ENCODE measurements at regions not wholly inside any gene's neighbourhood (a gene's known extent, or its start where the extent isn't known, plus 50 kb on each side); places are given as distances from the start of the nearest gene placed in this dataset.
A peak's percentile ranks its signal among the peaks of the same experiment; 100 is the strongest.

GRCh38 chr2:221716426-221717303, 144.6 kb upstream of the EPHA4 start (continued):
- TF ChIP-seq ZNF462 (CRISPR knock-in tag; IDR thresholded peaks at IDR 0.05) (no peak), POLR2AphosphoS5 (IDR thresholded peaks at IDR 0.05; ENCODE audit: low read depth) (no peak), EZH2phosphoT487 (IDR thresholded peaks at IDR 0.05; ENCODE audit: unreplicated experiment) (no peak)

GRCh38 chr2:221715523-221716247, 143.6 kb upstream of the EPHA4 start:
- H4K20me1 ChIP-seq (replicated peaks; ENCODE audit: insufficient read depth): no peaks in the 10 kb centered on the region
- DNase-seq (ENCODE audit: low spot score) (peak; percentile 32), ATAC-seq (peak; percentile 71)
- peak overlapping the region; percentile 42 for H3K4me2 ChIP-seq
- 0 out of 2 replicates have a peak overlapping the region, but pooled peaks have one; percentile 20 for H3K27ac Mint-ChIP-seq
- H3K79me2 ChIP-seq (replicated peaks; ENCODE audit: insufficient read depth): no peaks in the 10 kb centered on the region
- no peaks in the 10 kb centered on the region for H3F3A ChIP-seq (replicated peaks; ENCODE audit: low read depth)
- H3K36me3 ChIP-seq (ENCODE audit: insufficient read depth): no peaks in the 10 kb centered on the region
- H2AFZ ChIP-seq: no peak overlapping the region
- peaks cover 29% of the 10 kb centered on the region for H3K4me1 ChIP-seq (ENCODE audit: insufficient read depth)
- H3K9me3 Mint-ChIP-seq: peaks cover 5% of the 10 kb centered on the region; the same call in 2 of the 3 replicates
- H3K4me3 ChIP-seq: no peak overlapping the region; the same call in 1 of the 2 replicates
- no peaks in the 10 kb centered on the region for H3K27me3 ChIP-seq (ENCODE audit: insufficient read depth)
- no peak for TF ChIP-seq ETS1 (IDR thresholded peaks at IDR 0.05)
- no peak for TF ChIP-seq JUNB (IDR thresholded peaks at IDR 0.05; ENCODE audit: unreplicated experiment)
- no peak for TF ChIP-seq ZNF331 (CRISPR knock-in tag; IDR thresholded peaks at IDR 0.05; ENCODE audit: low read depth)
- no peak overlapping the region for H3K27ac ChIP-seq (ENCODE audit: low read depth)
- H3K36me3 Mint-ChIP-seq (ENCODE audit: low read depth): peaks cover 4% of the 10 kb centered on the region; the same call in 2 of the 3 replicates
- peaks cover 36% of the 10 kb centered on the region for H3K4me1 Mint-ChIP-seq
- peaks cover 2% of the 10 kb centered on the region for H3K27me3 Mint-ChIP-seq (ENCODE audit: insufficient read depth, low read depth, poor library complexity)
- no peak overlapping the region for H3K4me3 Mint-ChIP-seq
- no peaks in the 10 kb centered on the region; the same call in 1 of the 2 replicates for H3K9me2 ChIP-seq (ENCODE audit: insufficient read depth)
